Fibroblast of the aortic adventitia (primary cell): ENCODE measurements at regions not wholly inside any gene's neighbourhood (a gene's known extent, or its start where the extent isn't known, plus 50 kb on each side); places are given as distances from the start of the nearest gene placed in this dataset.

ENCODE experiments used
- DNase-seq: peaks from one replicate; pipeline ENCODE4 v3.0.0-alpha.2; 2010; ENCODE audit warnings: low read depth
- H3K4me3 ChIP-seq: 2 replicates; pipeline ENCODE4 v1.5.1; 2011; ENCODE audit warnings: low read depth, mild to moderate bottlenecking, control low read depth, low read length, moderate library complexity
- CTCF ChIP-seq: IDR thresholded peaks from 2 replicates; pipeline ENCODE4 v1.5.1; 2011; ENCODE audit warnings: mild to moderate bottlenecking, low read length, control low read depth, inconsistent platforms; ENCODE audit not compliant: insufficient read depth

DNA sequence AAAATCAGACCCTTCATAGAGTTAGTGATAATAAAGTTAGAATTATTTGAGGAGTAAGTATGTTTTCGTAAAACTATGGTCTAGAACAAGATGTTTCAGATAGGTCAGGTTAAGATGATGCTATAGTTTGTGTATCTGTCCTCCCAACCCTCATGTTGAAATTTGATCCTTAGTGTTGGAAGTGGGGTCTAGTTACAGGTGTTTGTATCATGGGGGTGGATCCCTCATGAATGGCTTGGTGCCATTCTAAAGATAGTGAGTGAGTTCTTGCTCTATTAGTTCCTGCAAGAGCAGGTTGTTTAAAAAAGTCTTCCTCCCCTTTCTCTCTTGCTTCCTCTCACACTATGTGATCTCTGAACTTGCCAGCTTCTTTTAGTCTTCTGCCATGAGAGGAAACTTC, 707.3 kb upstream of the FOXG1 start:
- TF ChIP-seq CTCF: no peak
- no peak overlapping the region for H3K4me3 ChIP-seq
- no peak for DNase-seq

DNA sequence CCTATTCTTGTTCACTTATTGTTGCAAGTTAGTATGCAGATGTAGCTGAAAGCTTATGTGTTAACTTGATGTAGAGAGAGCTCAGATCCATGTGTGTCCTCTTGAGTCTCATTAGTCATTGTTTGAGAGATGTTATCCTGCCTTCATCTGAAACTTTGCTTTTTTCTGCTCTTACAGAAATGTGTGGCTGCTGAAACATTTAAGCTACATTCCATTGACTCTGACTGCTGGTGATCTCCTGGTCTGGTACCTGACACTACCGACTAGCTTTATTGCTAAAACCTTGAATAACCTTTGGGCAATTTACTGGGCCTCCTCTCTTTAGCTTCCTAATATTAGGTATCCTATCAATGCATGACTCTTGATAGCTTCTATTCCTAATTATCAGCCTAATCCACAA, 705.6 kb upstream of the FOXG1 start:
- DNase-seq: no peak
- H3K4me3 ChIP-seq: no peak overlapping the region
- TF ChIP-seq CTCF: no peak

GRCh38 chr14:28077021-28077420, 689.6 kb upstream of the FOXG1 start:
- H3K4me3 ChIP-seq: no peak overlapping the region
- DNase-seq: no peak
- TF ChIP-seq CTCF: no peak

DNA sequence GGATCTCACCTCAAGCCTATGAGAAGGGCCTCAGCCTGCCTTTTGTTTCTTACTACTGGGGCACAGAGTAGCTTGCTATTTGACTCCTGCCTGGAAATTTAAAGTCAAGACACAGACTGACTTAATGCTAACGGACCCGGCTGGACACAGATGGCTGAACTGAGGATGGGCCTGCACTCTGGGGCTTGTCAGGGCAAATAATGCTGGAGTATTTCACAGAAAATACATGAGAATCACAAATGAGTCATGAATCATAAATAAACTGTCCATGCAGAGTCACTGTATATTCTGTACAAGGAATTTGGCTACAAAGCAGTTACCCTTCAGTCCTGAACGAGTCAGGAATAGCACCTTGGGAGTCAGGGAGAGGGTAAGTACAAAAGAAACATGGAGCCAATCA, 683.2 kb upstream of the FOXG1 start:
- no peak for DNase-seq
- no peak for TF ChIP-seq CTCF

GRCh38 chr14:28088125-28088524, 678.5 kb upstream of the FOXG1 start:
- TF ChIP-seq CTCF: no peak
- no peak for DNase-seq
- no peak overlapping the region for H3K4me3 ChIP-seq

More for the DNA sequence above, 683.2 kb upstream of the FOXG1 start:
- H3K4me3 ChIP-seq: no peak overlapping the region

DNA sequence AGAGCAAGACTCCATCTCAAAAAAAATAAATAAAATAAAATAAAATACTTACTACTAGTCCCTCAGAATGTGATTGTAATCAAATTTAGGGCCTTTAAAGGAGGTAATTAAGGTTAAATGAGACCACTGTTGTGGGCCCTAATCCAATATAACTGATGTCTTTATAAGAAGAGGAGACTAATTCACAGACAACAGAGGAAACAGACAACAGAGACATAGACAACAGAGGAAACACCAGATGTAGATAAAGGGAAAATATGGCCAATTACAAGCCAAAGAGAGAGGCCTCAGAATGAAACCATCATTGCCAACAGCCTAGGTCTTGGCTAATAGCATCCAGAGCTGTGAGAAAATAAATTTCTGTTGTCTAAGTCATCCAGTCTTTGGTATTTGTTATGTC, 669.0 kb upstream of the FOXG1 start:
- no peak for DNase-seq
- H3K4me3 ChIP-seq: no peak overlapping the region
- TF ChIP-seq CTCF: no peak

- no peak for TF ChIP-seq CTCF
- DNase-seq: no peak
- H3K4me3 ChIP-seq: no peak overlapping the region
These were observed 667.7 kb upstream of the FOXG1 start for GRCh38 chr14:28098856-28099255.
